HEK293 (cell line): ENCODE measurements at regions not wholly inside any gene's neighbourhood (a gene's known extent, or its start where the extent isn't known, plus 50 kb on each side); places are given as distances from the start of the nearest gene placed in this dataset.

ENCODE experiments used
- CTCF ChIA-PET: fragments of 350-600 bp; formaldehyde crosslinking; extraction: SDS; loops from one replicate; lab custom pipeline; 2021; ENCODE audit warnings: antibody characterized with exemption; lab: Yijun Ruan, JAX
- POLR2A ChIA-PET: fragments of 300-600 bp; formaldehyde crosslinking; extraction: SDS; loops from one replicate; lab custom pipeline; 2020; ENCODE audit warnings: antibody characterized with exemption, inconsistent platforms; lab: Yijun Ruan, JAX
- H3K27ac ChIP-seq: fragments of 200-500 bp; sonication (Bioruptor generic); 2 replicates; pipeline ENCODE4 v1.5.1; 2014; ENCODE audit warnings: low read depth, low read length, control low read depth, inconsistent platforms; ENCODE audit errors: extremely low read depth
- H3K36me3 ChIP-seq, 2 experiments: fragments of 200-500 bp in 1 of 2; sonication (Bioruptor generic) in 1 of 2; 1 replicate in 1 of 2; 2 replicates in 1 of 2; pipeline ENCODE4 v1.5.1; 2014 to 2017; ENCODE audit warnings: inconsistent platforms in 2 of 2, low read length in 2 of 2; ENCODE audit not compliant: control insufficient read depth in 2 of 2, insufficient read depth in 1 of 2
- H3K4me1 ChIP-seq: fragments of 200-500 bp; sonication (Bioruptor generic); 2 replicates; pipeline ENCODE4 v1.5.1; 2014; ENCODE audit warnings: mild to moderate bottlenecking, low read length, inconsistent platforms; ENCODE audit not compliant: control insufficient read depth, insufficient read depth
- H3K4me3 ChIP-seq: 2 replicates; pipeline ENCODE4 v1.5.1; 2011; ENCODE audit warnings: low read depth, mild to moderate bottlenecking, control low read depth, low read length, moderate library complexity
- H3K9me3 ChIP-seq: fragments of 200-500 bp; sonication (Bioruptor generic); 2 replicates; pipeline ENCODE4 v1.5.1; 2014; ENCODE audit warnings: low read depth, low read length, inconsistent platforms; ENCODE audit not compliant: control insufficient read depth, insufficient read depth
- BCL11B ChIP-seq: fragments of 450-650 bp; formaldehyde crosslinking; IDR thresholded peaks from 2 replicates; pipeline ENCODE4 v1.5.1; 2016; ENCODE audit warnings: low read depth, missing biosample characterization, missing genetic modification characterization
- GLIS2 ChIP-seq: fragments of 450-650 bp; formaldehyde crosslinking; IDR thresholded peaks from 2 replicates; pipeline ENCODE4 v1.5.1; 2016; ENCODE audit warnings: missing biosample characterization, missing genetic modification characterization
- HIC1 ChIP-seq: fragments of 450-650 bp; formaldehyde crosslinking; IDR thresholded peaks from 2 replicates; pipeline ENCODE4 v1.5.1; 2016; ENCODE audit warnings: missing biosample characterization, missing genetic modification characterization
- HOXD13 ChIP-seq: sonication (generic); formaldehyde crosslinking; IDR thresholded peaks from 2 replicates; pipeline ENCODE4 v1.8.0; 2022; ENCODE audit warnings: missing genetic modification reagents, borderline replicate concordance
- IKZF3 ChIP-seq: fragments of 450-650 bp; IDR thresholded peaks from 2 replicates; pipeline ENCODE4 v1.5.0; 2018; ENCODE audit warnings: missing biosample characterization, mild to moderate bottlenecking, missing genetic modification characterization, moderate library complexity
- KLF16 ChIP-seq: fragments of 450-650 bp; formaldehyde crosslinking; IDR thresholded peaks from 2 replicates; pipeline ENCODE4 v1.5.1; 2017; ENCODE audit warnings: missing biosample characterization, missing genetic modification characterization
- MEIS1 ChIP-seq: sonication (generic); formaldehyde crosslinking; IDR thresholded peaks from 2 replicates; pipeline ENCODE4 v1.8.1; 2022; ENCODE audit warnings: missing genetic modification reagents, mild to moderate bottlenecking, borderline replicate concordance
- OVOL3 ChIP-seq: fragments of 450-650 bp; formaldehyde crosslinking; IDR thresholded peaks from 2 replicates; pipeline ENCODE4 v1.5.1; 2016; ENCODE audit warnings: missing biosample characterization, missing genetic modification characterization
- PRDM4 ChIP-seq: fragments of 450-650 bp; formaldehyde crosslinking; IDR thresholded peaks from 2 replicates; pipeline ENCODE4 v1.5.1; 2017; ENCODE audit warnings: missing biosample characterization, missing genetic modification characterization
- ZBTB21 ChIP-seq: fragments of 450-650 bp; formaldehyde crosslinking; IDR thresholded peaks from 2 replicates; pipeline ENCODE4 v1.5.1; 2017; ENCODE audit warnings: missing biosample characterization, missing genetic modification characterization
- ZFP41 ChIP-seq: fragments of 450-650 bp; formaldehyde crosslinking; IDR thresholded peaks from 2 replicates; pipeline ENCODE4 v1.5.1; 2016; ENCODE audit warnings: missing biosample characterization, missing genetic modification characterization, borderline replicate concordance
- ZNF221 ChIP-seq: fragments of 450-650 bp; formaldehyde crosslinking; IDR thresholded peaks from 2 replicates; pipeline ENCODE4 v1.5.1; 2017; ENCODE audit warnings: missing biosample characterization, missing genetic modification characterization, borderline replicate concordance
- ZNF23 ChIP-seq: fragments of 450-650 bp; formaldehyde crosslinking; IDR thresholded peaks from 2 replicates; pipeline ENCODE4 v1.5.1; 2016; ENCODE audit warnings: missing biosample characterization, missing genetic modification characterization, borderline replicate concordance
- ZNF354C ChIP-seq: fragments of 450-650 bp; formaldehyde crosslinking; IDR thresholded peaks from 2 replicates; pipeline ENCODE4 v1.5.1; 2016; ENCODE audit warnings: missing biosample characterization, missing genetic modification characterization, low read depth, borderline replicate concordance
- ZNF513 ChIP-seq: fragments of 450-650 bp; IDR thresholded peaks from 2 replicates; pipeline ENCODE4 v1.5.1; 2018; ENCODE audit warnings: missing biosample characterization, missing genetic modification characterization
- ZNF530 ChIP-seq: fragments of 450-650 bp; formaldehyde crosslinking; IDR thresholded peaks from 2 replicates; pipeline ENCODE4 v1.5.1; 2016; ENCODE audit warnings: low read depth, missing biosample characterization, missing genetic modification characterization
- ZNF670 ChIP-seq: fragments of 450-650 bp; formaldehyde crosslinking; IDR thresholded peaks from 2 replicates; pipeline ENCODE4 v1.5.1; 2016; ENCODE audit warnings: missing biosample characterization, missing genetic modification characterization, low read depth
- ZNF76 ChIP-seq: fragments of 450-650 bp; formaldehyde crosslinking; IDR thresholded peaks from 2 replicates; pipeline ENCODE4; 2016; ENCODE audit warnings: low read depth, missing biosample characterization, missing genetic modification characterization, borderline replicate concordance
- ZSCAN5A ChIP-seq: fragments of 450-650 bp; formaldehyde crosslinking; IDR thresholded peaks from 2 replicates; pipeline ENCODE4 v1.5.1; 2016; ENCODE audit warnings: missing biosample characterization, missing genetic modification characterization

- Histone ChIP-seq H3K36me3 (no peaks in the 10 kb centered on the region), H3K4me3 (no peak overlapping the region), H3K9me3 (no peaks in the 10 kb centered on the region), H3K27ac (no peak overlapping the region), H3K4me1 (no peaks in the 10 kb centered on the region)
- ChIA-PET POLR2A (no interaction called here), CTCF (interaction anchor here (0.6 kb wide), 1 partner anchor 261 kb away, joined by 3 read pairs; no protein-coding TSS in a partner anchor)
- TF ChIP-seq OVOL3 = no peak
- no peak for TF ChIP-seq GLIS2
- TF ChIP-seq MEIS1 (CRISPR knock-in tag) = no peak
- no peak for TF ChIP-seq ZNF670 (tag by site-specific recombination)
- TF ChIP-seq KLF16 = no peak
- TF ChIP-seq BCL11B (tag by site-specific recombination) = no peak
- TF ChIP-seq ZNF354C = no peak
- no peak for TF ChIP-seq ZSCAN5A (tag by site-specific recombination)
- no peak for TF ChIP-seq ZNF23
- no peak for TF ChIP-seq ZNF76 (tag by site-specific recombination)
- TF ChIP-seq ZFP41 (tag by site-specific recombination) = no peak
- TF ChIP-seq PRDM4 (tag by site-specific recombination) = no peak
- no peak for TF ChIP-seq ZNF221
- TF ChIP-seq HOXD13 (CRISPR knock-in tag) = no peak
- TF ChIP-seq ZNF530 (tag by site-specific recombination) = no peak
- no peak for TF ChIP-seq IKZF3 (tag by site-specific recombination)
- TF ChIP-seq ZBTB21 = no peak
- no peak for TF ChIP-seq ZNF513 (tag by site-specific recombination)
- TF ChIP-seq HIC1 (tag by site-specific recombination) = no peak
Observed at GRCh38 chr13:79812070-79812850, 331.3 kb downstream of the NDFIP2 start.
